Astrocyte (in vitro differentiated cells and primary cell): ENCODE measurements at regions not wholly inside any gene's neighbourhood (a gene's known extent, or its start where the extent isn't known, plus 50 kb on each side); places are given as distances from the start of the nearest gene placed in this dataset.

Experiments used
- EZH2 ChIP-seq: IDR thresholded peaks from 2 replicates; pipeline ENCODE4 v1.6.1; 2012; ENCODE audit warnings: mild to moderate bottlenecking, low read length, inconsistent platforms; ENCODE audit not compliant: insufficient read depth
- TF ChIP-seq, protein P1 (sequence below): IDR thresholded peaks from 2 replicates; pipeline ENCODE4 v1.5.1; 2011; ENCODE audit warnings: low read depth, mild to moderate bottlenecking, inconsistent platforms, low read length, moderate library complexity; ENCODE audit not compliant: insufficient read depth

DNA sequence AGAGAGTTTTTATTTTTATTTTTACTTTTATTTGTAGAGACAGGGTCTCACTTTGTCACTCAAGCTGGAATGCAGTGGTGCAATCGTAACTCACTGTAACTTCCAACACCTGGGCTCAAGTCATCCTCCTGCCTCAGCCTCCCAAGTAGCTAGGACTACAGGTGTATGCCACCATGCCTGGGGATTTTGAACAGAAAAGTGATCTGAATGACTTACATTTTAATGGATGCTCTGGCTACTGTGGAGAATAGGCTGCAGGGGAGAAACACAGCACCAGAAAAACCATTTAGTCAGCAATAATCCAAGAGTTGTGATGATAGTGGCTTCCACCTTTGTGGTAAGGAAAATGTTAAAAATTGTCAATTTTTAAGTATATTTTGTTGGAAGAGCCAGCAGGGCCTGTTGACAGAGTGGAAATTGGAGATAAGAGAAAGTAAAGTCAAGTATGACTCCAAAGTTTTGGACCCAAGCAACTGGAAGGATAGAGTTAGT, 106.0 kb upstream of the LOC128125822 start:
- TF ChIP-seq, protein P1, sequence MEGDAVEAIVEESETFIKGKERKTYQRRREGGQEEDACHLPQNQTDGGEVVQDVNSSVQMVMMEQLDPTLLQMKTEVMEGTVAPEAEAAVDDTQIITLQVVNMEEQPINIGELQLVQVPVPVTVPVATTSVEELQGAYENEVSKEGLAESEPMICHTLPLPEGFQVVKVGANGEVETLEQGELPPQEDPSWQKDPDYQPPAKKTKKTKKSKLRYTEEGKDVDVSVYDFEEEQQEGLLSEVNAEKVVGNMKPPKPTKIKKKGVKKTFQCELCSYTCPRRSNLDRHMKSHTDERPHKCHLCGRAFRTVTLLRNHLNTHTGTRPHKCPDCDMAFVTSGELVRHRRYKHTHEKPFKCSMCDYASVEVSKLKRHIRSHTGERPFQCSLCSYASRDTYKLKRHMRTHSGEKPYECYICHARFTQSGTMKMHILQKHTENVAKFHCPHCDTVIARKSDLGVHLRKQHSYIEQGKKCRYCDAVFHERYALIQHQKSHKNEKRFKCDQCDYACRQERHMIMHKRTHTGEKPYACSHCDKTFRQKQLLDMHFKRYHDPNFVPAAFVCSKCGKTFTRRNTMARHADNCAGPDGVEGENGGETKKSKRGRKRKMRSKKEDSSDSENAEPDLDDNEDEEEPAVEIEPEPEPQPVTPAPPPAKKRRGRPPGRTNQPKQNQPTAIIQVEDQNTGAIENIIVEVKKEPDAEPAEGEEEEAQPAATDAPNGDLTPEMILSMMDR, result no peak
- no peak for TF ChIP-seq EZH2
